EH (cell line): ENCODE measurements at regions not wholly inside any gene's neighbourhood (a gene's known extent, or its start where the extent isn't known, plus 50 kb on each side); places are given as distances from the start of the nearest gene placed in this dataset.

Experiments
- DNase-seq: peaks from one replicate; pipeline ENCODE4 v3.0.0-alpha.2; 2015; ENCODE audit warnings: low read depth

GRCh38 chr15:94760348-94760747 lies 529.0 kb downstream of the MCTP2 start:
- no peak for DNase-seq

- DNase-seq, result no peak
Measured at GRCh38 chr15:94761574-94761973, 530.2 kb downstream of the MCTP2 start.

GRCh38 chr15:94769089-94769488 lies 537.7 kb downstream of the MCTP2 start:
- no peak for DNase-seq

GRCh38 chr15:94770199-94770598 lies 538.8 kb downstream of the MCTP2 start:
- DNase-seq, result no peak

GRCh38 chr15:94777037-94777436 lies 545.7 kb downstream of the MCTP2 start:
- no peak for DNase-seq

GRCh38 chr15:94778840-94779239 lies 547.5 kb downstream of the MCTP2 start:
- no peak for DNase-seq

- no peak for DNase-seq
Measured at GRCh38 chr15:94780166-94780565, 548.8 kb downstream of the MCTP2 start.

- DNase-seq, result no peak
Measured at GRCh38 chr15:94785091-94785490, 553.7 kb downstream of the MCTP2 start.

- DNase-seq, result no peak
Measured at GRCh38 chr15:94791008-94791407, 559.6 kb downstream of the MCTP2 start.

- no peak for DNase-seq
Measured at GRCh38 chr15:94791510-94791909, 560.1 kb downstream of the MCTP2 start.

- no peak for DNase-seq
Measured at GRCh38 chr15:94792196-94792595, 560.8 kb downstream of the MCTP2 start.

GRCh38 chr15:94793207-94793606 lies 561.8 kb downstream of the MCTP2 start:
- DNase-seq, result no peak

- no peak for DNase-seq
Measured at GRCh38 chr15:94793641-94794040, 562.3 kb downstream of the MCTP2 start.

GRCh38 chr15:94804613-94805012 lies 573.3 kb downstream of the MCTP2 start:
- no peak for DNase-seq

- no peak for DNase-seq
Measured at GRCh38 chr15:94815110-94815731, 583.9 kb downstream of the MCTP2 start.

- no peak for DNase-seq
Measured at GRCh38 chr15:94815914-94816313, 584.6 kb downstream of the MCTP2 start.

GRCh38 chr15:94829887-94830884 lies 598.8 kb downstream of the MCTP2 start:
- no peak for DNase-seq

GRCh38 chr15:94834000-94834399 lies 602.6 kb downstream of the MCTP2 start:
- DNase-seq, result no peak

GRCh38 chr15:94834494-94834893 lies 603.1 kb downstream of the MCTP2 start:
- no peak for DNase-seq

GRCh38 chr15:94838281-94838680 lies 606.9 kb downstream of the MCTP2 start:
- DNase-seq, result no peak

GRCh38 chr15:94840794-94841783 lies 609.7 kb downstream of the MCTP2 start:
- no peak for DNase-seq

- no peak for DNase-seq
Measured at GRCh38 chr15:94843060-94843459, 611.7 kb downstream of the MCTP2 start.
